ENCODE measurements at regions not wholly inside any gene's neighbourhood (a gene's known extent, or its start where the extent isn't known, plus 50 kb on each side); places are given as distances from the start of the nearest gene placed in this dataset.

GRCh38 chr11:23398052-23398451, 537.8 kb upstream of the CCDC179 start:
- no peak overlapping the region for H3K4me3 ChIP-seq (ENCODE audit: control insufficient read depth, low read depth, low read length)
- no peak for TF ChIP-seq CTCF (IDR thresholded peaks at IDR 0.05; ENCODE audit: control insufficient read depth, insufficient read depth, low read depth, low read length, missing control alignments)
- no peak for DNase-seq (ENCODE audit: low read depth)

- TF ChIP-seq CTCF (IDR thresholded peaks at IDR 0.05; ENCODE audit: control insufficient read depth, insufficient read depth, low read depth, low read length, missing control alignments): no peak
- no peak overlapping the region for H3K4me3 ChIP-seq (ENCODE audit: control insufficient read depth, low read depth, low read length)
- no peak for DNase-seq (ENCODE audit: low read depth)
These were observed 539.7 kb upstream of the CCDC179 start for GRCh38 chr11:23399995-23400394.

GRCh38 chr11:23403210-23404185, 543.2 kb upstream of the CCDC179 start:
- H3K4me3 ChIP-seq (ENCODE audit: control insufficient read depth, low read depth, low read length): no peak overlapping the region
- no peak for TF ChIP-seq CTCF (IDR thresholded peaks at IDR 0.05; ENCODE audit: control insufficient read depth, insufficient read depth, low read depth, low read length, missing control alignments)
- DNase-seq (ENCODE audit: low read depth): no peak

GRCh38 chr11:23404225-23405160, 544.2 kb upstream of the CCDC179 start:
- TF ChIP-seq CTCF (IDR thresholded peaks at IDR 0.05; ENCODE audit: control insufficient read depth, insufficient read depth, low read depth, low read length, missing control alignments): no peak
- no peak overlapping the region for H3K4me3 ChIP-seq (ENCODE audit: control insufficient read depth, low read depth, low read length)
- DNase-seq (ENCODE audit: low read depth): no peak

- no peak for TF ChIP-seq CTCF (IDR thresholded peaks at IDR 0.05; ENCODE audit: control insufficient read depth, insufficient read depth, low read depth, low read length, missing control alignments)
- no peak for DNase-seq (ENCODE audit: low read depth)
- H3K4me3 ChIP-seq (ENCODE audit: control insufficient read depth, low read depth, low read length): no peak overlapping the region
These were observed 545.2 kb upstream of the CCDC179 start for GRCh38 chr11:23405350-23405937.

- H3K4me3 ChIP-seq (ENCODE audit: control insufficient read depth, low read depth, low read length): no peak overlapping the region
- no peak for TF ChIP-seq CTCF (IDR thresholded peaks at IDR 0.05; ENCODE audit: control insufficient read depth, insufficient read depth, low read depth, low read length, missing control alignments)
- DNase-seq (ENCODE audit: low read depth): no peak
These were observed 546.0 kb upstream of the CCDC179 start for GRCh38 chr11:23406131-23406819.

Measured in AG09309 (cell line).